ENCODE measurements at regions not wholly inside any gene's neighbourhood (a gene's known extent, or its start where the extent isn't known, plus 50 kb on each side); places are given as distances from the start of the nearest gene placed in this dataset.
A peak's percentile ranks its signal among the peaks of the same experiment; 100 is the strongest.

DNA sequence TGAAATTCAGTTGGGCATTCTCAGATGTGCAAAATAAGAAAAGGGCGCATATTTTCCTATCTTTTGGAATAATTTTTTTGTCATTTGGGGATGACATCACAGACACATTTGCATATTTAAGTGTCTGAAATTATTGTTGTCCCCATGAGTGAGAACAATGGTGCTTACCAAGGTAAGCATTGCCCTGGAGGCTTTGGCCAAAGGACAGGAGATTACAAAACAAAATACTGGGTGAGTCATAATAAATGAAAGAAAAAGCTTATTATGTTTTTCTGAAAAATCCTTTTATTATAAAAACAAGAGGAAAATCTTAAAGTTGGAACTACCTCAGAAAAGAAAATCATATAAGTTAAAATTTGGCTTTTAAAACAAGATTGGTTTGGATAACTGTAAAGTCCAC is 254.9 kb downstream of the BTG1 start:
- H4K20me1 ChIP-seq (ENCODE audit: low read length) = no peaks in the 10 kb centered on the region
- ChIA-PET POLR2A (ENCODE audit: unreplicated experiment) (no interaction called here), CTCF (no interaction called here)
- no peaks in the 10 kb centered on the region for H3K27me3 ChIP-seq (ENCODE audit: low read length)
- intact Hi-C loops (cut with micrococcal nuclease) = loop anchor here (5.0 kb wide), 1 partner anchor 252 kb away; no protein-coding TSS in a partner anchor
- H3K4me2 ChIP-seq (ENCODE audit: low read length) = peak overlapping the region; percentile 29; the same call in 1 of the 2 replicates
- no peaks in the 10 kb centered on the region for H3K9me3 ChIP-seq (ENCODE audit: low read length)
- no peaks in the 10 kb centered on the region for H3K79me2 ChIP-seq (ENCODE audit: low read length)
- no peaks in the 10 kb centered on the region for H3K9me2 ChIP-seq (replicated peaks; ENCODE audit: low read length)
- H3K4me1 ChIP-seq (ENCODE audit: insufficient read depth, low read length) = peaks cover 58% of the 10 kb centered on the region
- TF ChIP-seq, protein P1, sequence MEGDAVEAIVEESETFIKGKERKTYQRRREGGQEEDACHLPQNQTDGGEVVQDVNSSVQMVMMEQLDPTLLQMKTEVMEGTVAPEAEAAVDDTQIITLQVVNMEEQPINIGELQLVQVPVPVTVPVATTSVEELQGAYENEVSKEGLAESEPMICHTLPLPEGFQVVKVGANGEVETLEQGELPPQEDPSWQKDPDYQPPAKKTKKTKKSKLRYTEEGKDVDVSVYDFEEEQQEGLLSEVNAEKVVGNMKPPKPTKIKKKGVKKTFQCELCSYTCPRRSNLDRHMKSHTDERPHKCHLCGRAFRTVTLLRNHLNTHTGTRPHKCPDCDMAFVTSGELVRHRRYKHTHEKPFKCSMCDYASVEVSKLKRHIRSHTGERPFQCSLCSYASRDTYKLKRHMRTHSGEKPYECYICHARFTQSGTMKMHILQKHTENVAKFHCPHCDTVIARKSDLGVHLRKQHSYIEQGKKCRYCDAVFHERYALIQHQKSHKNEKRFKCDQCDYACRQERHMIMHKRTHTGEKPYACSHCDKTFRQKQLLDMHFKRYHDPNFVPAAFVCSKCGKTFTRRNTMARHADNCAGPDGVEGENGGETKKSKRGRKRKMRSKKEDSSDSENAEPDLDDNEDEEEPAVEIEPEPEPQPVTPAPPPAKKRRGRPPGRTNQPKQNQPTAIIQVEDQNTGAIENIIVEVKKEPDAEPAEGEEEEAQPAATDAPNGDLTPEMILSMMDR (conservative IDR thresholded peaks at IDR 0.05; ENCODE audit: low read depth, low read length) = no peak
- TF ChIP-seq EZH2phosphoT487 (IDR thresholded peaks at IDR 0.05; ENCODE audit: borderline replicate concordance, low read length) (no peak), EZH2 (IDR thresholded peaks at IDR 0.05; ENCODE audit: low read length, unreplicated experiment) (no peak)
- no TSS peak for BruUV-seq (replicated peaks)
- no peak overlapping the region for H3K4me3 ChIP-seq (ENCODE audit: low read length)
- DNase-seq (peak; percentile 75), ATAC-seq (0 out of 2 replicates have a peak, but pooled peaks have one; percentile 31)
- H3K9ac ChIP-seq (ENCODE audit: low read length) = no peak overlapping the region
- H3F3A ChIP-seq (ENCODE audit: low read length, unreplicated experiment) = no peaks in the 10 kb centered on the region
- no peak overlapping the region for H2AFZ ChIP-seq (ENCODE audit: low read length)
- no peak overlapping the region for H3K27ac ChIP-seq (ENCODE audit: low read length)
- no peaks in the 10 kb centered on the region for H3K36me3 ChIP-seq (ENCODE audit: low read depth, low read length)

DNA sequence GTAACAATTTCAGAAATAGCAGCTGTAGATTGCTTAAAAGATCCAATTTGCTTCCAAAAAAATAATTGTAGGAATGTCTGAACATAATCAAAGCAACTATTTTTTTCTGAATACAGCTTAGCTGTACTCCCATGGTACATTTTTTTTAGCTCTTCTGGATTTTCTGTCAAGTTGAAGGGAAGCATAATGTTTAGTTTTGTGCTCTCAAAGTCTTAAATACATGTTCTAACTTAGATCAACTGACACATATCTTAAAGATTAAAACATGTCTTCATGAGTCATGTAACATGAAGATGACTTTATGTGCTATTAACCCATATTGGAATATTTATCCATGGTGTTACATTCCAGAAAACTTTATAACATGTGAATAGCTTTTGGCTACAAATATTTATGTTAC is 255.7 kb downstream of the BTG1 start:
- no peak overlapping the region for H3K4me3 ChIP-seq (ENCODE audit: low read length)
- DNase-seq = no peak
- no TSS peak for BruUV-seq (replicated peaks)
- no peaks in the 10 kb centered on the region for H3K36me3 ChIP-seq (ENCODE audit: low read depth, low read length)
- H3K79me2 ChIP-seq (ENCODE audit: low read length) = no peaks in the 10 kb centered on the region
- H2AFZ ChIP-seq (ENCODE audit: low read length) = no peak overlapping the region
- no peaks in the 10 kb centered on the region for H4K20me1 ChIP-seq (ENCODE audit: low read length)
- H3K9ac ChIP-seq (ENCODE audit: low read length) = no peak overlapping the region
- 0 out of 2 replicates have a peak overlapping the region, but pooled peaks have one; percentile 58 for H3K4me2 ChIP-seq (ENCODE audit: low read length)
- POLR2A ChIA-PET (ENCODE audit: unreplicated experiment) = no interaction called here
- H3K9me2 ChIP-seq (replicated peaks; ENCODE audit: low read length) = no peaks in the 10 kb centered on the region
- intact Hi-C loops (cut with micrococcal nuclease) = loop anchor here (5.0 kb wide), 1 partner anchor 252 kb away; no protein-coding TSS in a partner anchor
- ATAC-seq = no peak
- H3K9me3 ChIP-seq (ENCODE audit: low read length) = no peaks in the 10 kb centered on the region
- H3K4me1 ChIP-seq (ENCODE audit: insufficient read depth, low read length) = peaks cover 63% of the 10 kb centered on the region
- no peaks in the 10 kb centered on the region for H3F3A ChIP-seq (ENCODE audit: low read length, unreplicated experiment)
- TF ChIP-seq EZH2 (IDR thresholded peaks at IDR 0.05; ENCODE audit: low read length, unreplicated experiment) = no peak
- TF ChIP-seq EZH2phosphoT487 (IDR thresholded peaks at IDR 0.05; ENCODE audit: borderline replicate concordance, low read length) = no peak
- TF ChIP-seq, protein P1 (conservative IDR thresholded peaks at IDR 0.05; ENCODE audit: low read depth, low read length) = no peak
- no peaks in the 10 kb centered on the region for H3K27me3 ChIP-seq (ENCODE audit: low read length)
- CTCF ChIA-PET = no interaction called here
- 0 out of 2 replicates have a peak overlapping the region, but pooled peaks have one; percentile 13 for H3K27ac ChIP-seq (ENCODE audit: low read length)

DNA sequence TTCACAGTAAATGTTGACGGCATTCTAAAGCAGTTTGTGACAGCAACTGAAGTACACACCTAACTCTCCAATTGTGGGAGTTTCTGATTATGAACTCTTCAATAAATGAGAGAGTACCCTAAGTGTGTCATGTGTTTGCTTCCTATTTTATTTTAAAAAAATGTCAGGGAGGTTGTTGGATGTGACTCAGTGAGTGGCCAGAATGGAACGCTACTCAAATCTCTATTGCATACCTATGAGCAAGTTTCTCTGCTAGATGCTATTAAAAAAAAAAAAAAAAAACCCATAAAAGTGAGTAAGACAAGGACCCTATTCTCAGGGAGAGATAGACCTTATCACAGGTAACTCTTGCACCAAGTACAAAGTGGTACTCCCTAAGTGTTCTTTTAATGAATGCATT is 256.6 kb downstream of the BTG1 start:
- DNase-seq (peak; percentile 82), ATAC-seq (peak; percentile 84)
- Histone ChIP-seq H3K36me3 (ENCODE audit: low read depth, low read length) (no peaks in the 10 kb centered on the region), H3K79me2 (ENCODE audit: low read length) (no peaks in the 10 kb centered on the region), H3F3A (ENCODE audit: low read length, unreplicated experiment) (no peaks in the 10 kb centered on the region), H3K4me2 (ENCODE audit: low read length) (peak overlapping the region; percentile 58; the same call in 1 of the 2 replicates), H4K20me1 (ENCODE audit: low read length) (no peaks in the 10 kb centered on the region), H3K4me3 (ENCODE audit: low read length) (no peak overlapping the region), H3K9ac (ENCODE audit: low read length) (no peak overlapping the region), H3K9me3 (ENCODE audit: low read length) (no peaks in the 10 kb centered on the region), H3K9me2 (replicated peaks; ENCODE audit: low read length) (no peaks in the 10 kb centered on the region), H3K4me1 (ENCODE audit: insufficient read depth, low read length) (peaks cover 63% of the 10 kb centered on the region), H3K27ac (ENCODE audit: low read length) (peak overlapping the region; percentile 42; the same call in 1 of the 2 replicates), H2AFZ (ENCODE audit: low read length) (no peak overlapping the region), H3K27me3 (ENCODE audit: low read length) (no peaks in the 10 kb centered on the region)
- intact Hi-C loops (cut with micrococcal nuclease) = no loop called here
- ChIA-PET POLR2A (ENCODE audit: unreplicated experiment) (no interaction called here), CTCF (no interaction called here)
- BruUV-seq (replicated peaks) = no TSS peak
- TF ChIP-seq, protein P1 (conservative IDR thresholded peaks at IDR 0.05; ENCODE audit: low read depth, low read length) = no peak
- TF ChIP-seq EZH2phosphoT487 (IDR thresholded peaks at IDR 0.05; ENCODE audit: borderline replicate concordance, low read length) (no peak), EZH2 (IDR thresholded peaks at IDR 0.05; ENCODE audit: low read length, unreplicated experiment) (no peak)

All from PC-3 (cell line).